MM.1S (cell line): ENCODE measurements at regions not wholly inside any gene's neighbourhood (a gene's known extent, or its start where the extent isn't known, plus 50 kb on each side); places are given as distances from the start of the nearest gene placed in this dataset.

ENCODE experiments used
- DNase-seq: peaks from one replicate; pipeline ENCODE4 v3.0.0-alpha.2; 2015
- H2AFZ ChIP-seq: fragments of 300-600 bp; sonication (generic); 2 replicates; pipeline ENCODE4 v1.6.0; 2016; ENCODE audit warnings: antibody characterized with exemption, low read length
- H3F3A ChIP-seq: fragments of 300-600 bp; sonication (generic); 2 replicates; pipeline ENCODE4 v1.6.1; 2016; ENCODE audit warnings: mild to moderate bottlenecking, antibody characterized with exemption, low read length, moderate library complexity, mixed read lengths; ENCODE audit not compliant: insufficient read depth
- H3K27ac ChIP-seq: fragments of 300-600 bp; sonication (generic); 2 replicates; pipeline ENCODE4 v1.5.1; 2016; ENCODE audit warnings: mild to moderate bottlenecking, low read length
- H3K27me3 ChIP-seq: fragments of 300-600 bp; sonication (generic); replicated peaks from 2 replicates; pipeline ENCODE4 v1.6.0; 2016; ENCODE audit warnings: low read length; ENCODE audit not compliant: insufficient read depth
- H3K36me3 ChIP-seq: fragments of 300-600 bp; sonication (generic); replicated peaks from 2 replicates; pipeline ENCODE4 v1.6.1; 2016; ENCODE audit warnings: mild to moderate bottlenecking, low read length, mixed read lengths; ENCODE audit not compliant: insufficient read depth
- H3K4me1 ChIP-seq: fragments of 300-600 bp; sonication (generic); 2 replicates; pipeline ENCODE4 v1.6.1; 2016; ENCODE audit warnings: low read length, mixed read lengths
- H3K4me2 ChIP-seq: fragments of 300-600 bp; sonication (generic); 2 replicates; pipeline ENCODE4 v1.6.0; 2016; ENCODE audit warnings: low read depth, low read length
- H3K4me3 ChIP-seq: fragments of 300-600 bp; sonication (generic); 2 replicates; pipeline ENCODE4 v1.5.1; 2016; ENCODE audit warnings: low read length, mixed read lengths
- H3K79me2 ChIP-seq: fragments of 300-600 bp; sonication (generic); 2 replicates; pipeline ENCODE4 v1.6.1; 2016; ENCODE audit warnings: mixed run types, low read length, mixed read lengths
- H3K9ac ChIP-seq: fragments of 300-600 bp; sonication (generic); 2 replicates; pipeline ENCODE4 v1.6.1; 2016; ENCODE audit warnings: low read length, mixed read lengths
- H3K9me2 ChIP-seq: fragments of 300-600 bp; sonication (generic); replicated peaks from 2 replicates; pipeline ENCODE4 v1.6.1; 2016; ENCODE audit warnings: mild to moderate bottlenecking, low read length, mixed read lengths; ENCODE audit not compliant: insufficient read depth
- H3K9me3 ChIP-seq: fragments of 300-600 bp; sonication (generic); replicated peaks from 2 replicates; pipeline ENCODE4 v1.6.1; 2016; ENCODE audit warnings: mild to moderate bottlenecking, low read length, mixed read lengths; ENCODE audit not compliant: insufficient read depth
- H4K20me1 ChIP-seq: fragments of 300-600 bp; sonication (generic); 2 replicates; pipeline ENCODE4 v1.6.1; 2016; ENCODE audit warnings: mild to moderate bottlenecking, low read length, moderate library complexity, mixed read lengths; ENCODE audit not compliant: insufficient read depth
- CTCF ChIP-seq: fragments of 300-600 bp; sonication (generic); IDR thresholded peaks from 2 replicates; pipeline ENCODE4 v1.5.1; 2016; ENCODE audit warnings: antibody characterized with exemption, low read length, mixed read lengths
- EZH2 ChIP-seq: fragments of 300-600 bp; sonication (generic); optimal IDR thresholded peaks from 2 replicates; pipeline ENCODE3; 2017; ENCODE audit warnings: low read depth, mild to moderate bottlenecking, antibody characterized with exemption, low read length, mixed read lengths
- EZH2phosphoT487 ChIP-seq: fragments of 300-600 bp; sonication (generic); IDR thresholded peaks from 2 replicates; pipeline ENCODE4 v1.6.1; 2018; ENCODE audit warnings: antibody characterized with exemption, low read length

DNA sequence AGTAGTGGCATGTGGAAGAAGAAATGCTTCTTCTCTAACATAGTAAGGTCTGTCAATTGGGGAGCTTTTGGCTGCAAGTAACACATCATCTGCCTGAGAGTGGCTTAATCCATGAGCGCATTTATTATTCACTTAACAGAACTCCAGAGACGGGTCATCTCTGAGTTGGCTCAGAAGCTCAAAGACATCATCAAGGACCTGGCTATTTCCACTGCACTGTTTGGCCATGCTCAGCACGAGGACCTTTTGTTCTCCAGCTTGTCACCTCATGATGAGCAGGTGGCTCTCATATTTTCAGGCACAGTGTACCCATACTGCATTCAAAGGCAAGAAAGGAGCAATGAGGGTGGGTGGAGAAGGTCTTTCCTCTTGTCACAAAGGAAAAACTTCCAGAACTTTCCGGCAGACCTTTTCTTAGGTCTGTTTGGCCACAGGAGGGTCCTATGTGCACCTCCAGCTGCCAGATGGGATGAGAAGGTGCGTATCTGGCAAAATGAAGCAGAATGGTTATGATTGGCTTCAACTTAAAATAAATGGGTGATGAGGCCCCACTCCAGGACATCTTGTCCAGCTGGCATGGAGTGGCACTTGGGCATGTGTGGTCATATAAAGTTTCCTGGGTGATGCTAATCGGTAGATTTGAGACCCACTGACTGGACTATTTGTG, 55.6 kb upstream of the SHH start:
- H3K27ac ChIP-seq = no peak overlapping the region
- H3K4me3 ChIP-seq = no peak overlapping the region

GRCh38 chr7:155867280-155867679, 55.0 kb upstream of the SHH start:
- no peaks in the 10 kb centered on the region for H4K20me1 ChIP-seq
- no peak for DNase-seq

More for the DNA sequence above, 55.6 kb upstream of the SHH start:
- no peak for TF ChIP-seq CTCF
- TF ChIP-seq EZH2phosphoT487 = no peak
- TF ChIP-seq EZH2 = no peak
- Histone ChIP-seq H3K27me3 (peaks cover 75% of the 10 kb centered on the region), H4K20me1 (no peaks in the 10 kb centered on the region), H3F3A (no peaks in the 10 kb centered on the region), H3K4me2 (no peak overlapping the region), H3K9me3 (no peaks in the 10 kb centered on the region), H3K9me2 (no peaks in the 10 kb centered on the region), H3K4me1 (no peaks in the 10 kb centered on the region), H3K79me2 (no peaks in the 10 kb centered on the region), H3K9ac (no peak overlapping the region), H2AFZ (no peak overlapping the region), H3K36me3 (no peaks in the 10 kb centered on the region)
- no peak for DNase-seq

DNA sequence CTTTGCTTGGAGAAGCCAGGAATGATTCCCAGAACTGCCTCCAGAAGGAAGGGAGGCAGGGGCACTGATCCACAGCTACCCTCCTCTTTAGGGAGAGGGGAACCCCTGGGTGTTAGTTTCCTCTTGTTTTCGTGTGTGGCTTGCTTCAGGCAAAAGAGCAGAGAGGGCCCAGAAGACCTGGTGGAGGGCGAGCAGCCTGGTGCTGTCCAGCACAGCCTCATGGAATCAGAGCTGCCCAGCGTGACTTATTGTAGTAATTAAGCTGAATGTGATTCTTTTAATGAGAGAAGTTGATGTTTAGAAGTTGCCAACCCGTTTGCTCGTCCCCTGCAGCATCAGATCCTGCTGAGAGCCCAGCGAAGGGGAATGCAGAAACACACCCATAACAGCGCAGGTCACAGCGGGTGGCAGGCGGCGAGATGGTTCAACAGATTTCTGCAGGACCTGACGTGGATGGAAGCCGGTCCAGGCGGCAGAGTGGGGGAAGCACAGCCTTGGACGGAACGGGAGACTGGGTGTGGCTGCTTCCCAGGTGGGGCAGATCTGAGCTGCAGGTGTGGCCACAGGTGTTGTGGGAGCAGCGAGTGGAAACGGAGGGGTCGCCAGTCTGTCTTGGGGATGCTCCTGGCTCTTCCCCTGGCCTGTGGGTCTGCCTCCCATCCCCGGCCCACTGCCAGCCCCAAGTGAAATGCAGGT, 53.7 kb upstream of the SHH start:
- H3K36me3 ChIP-seq = no peaks in the 10 kb centered on the region
- no peak overlapping the region for H3K4me3 ChIP-seq
- no peaks in the 10 kb centered on the region for H3F3A ChIP-seq
- no peak overlapping the region for H3K9ac ChIP-seq
- H3K27ac ChIP-seq = no peak overlapping the region
- H3K79me2 ChIP-seq = no peaks in the 10 kb centered on the region
- H3K4me1 ChIP-seq = no peaks in the 10 kb centered on the region
- no peaks in the 10 kb centered on the region for H3K9me2 ChIP-seq
- H3K27me3 ChIP-seq = peaks cover 74% of the 10 kb centered on the region
- H2AFZ ChIP-seq = no peak overlapping the region
- no peak for DNase-seq
- no peaks in the 10 kb centered on the region for H4K20me1 ChIP-seq
- no peak for TF ChIP-seq CTCF
- TF ChIP-seq EZH2phosphoT487 = no peak
- no peak for TF ChIP-seq EZH2
- H3K9me3 ChIP-seq = no peaks in the 10 kb centered on the region
- H3K4me2 ChIP-seq = no peak overlapping the region

More at GRCh38 chr7:155867280-155867679, 55.0 kb upstream of the SHH start:
- Histone ChIP-seq H3K27ac (no peak overlapping the region), H2AFZ (no peak overlapping the region), H3K9me3 (no peaks in the 10 kb centered on the region), H3K4me2 (no peak overlapping the region), H3F3A (no peaks in the 10 kb centered on the region), H3K4me3 (no peak overlapping the region), H3K27me3 (peaks cover 76% of the 10 kb centered on the region), H3K9me2 (no peaks in the 10 kb centered on the region), H3K9ac (no peak overlapping the region), H3K36me3 (no peaks in the 10 kb centered on the region), H3K4me1 (no peaks in the 10 kb centered on the region), H3K79me2 (no peaks in the 10 kb centered on the region)
- TF ChIP-seq EZH2 = no peak
- no peak for TF ChIP-seq CTCF
- TF ChIP-seq EZH2phosphoT487 = no peak
